ENCODE measurements at regions not wholly inside any gene's neighbourhood (a gene's known extent, or its start where the extent isn't known, plus 50 kb on each side); places are given as distances from the start of the nearest gene placed in this dataset.

DNA sequence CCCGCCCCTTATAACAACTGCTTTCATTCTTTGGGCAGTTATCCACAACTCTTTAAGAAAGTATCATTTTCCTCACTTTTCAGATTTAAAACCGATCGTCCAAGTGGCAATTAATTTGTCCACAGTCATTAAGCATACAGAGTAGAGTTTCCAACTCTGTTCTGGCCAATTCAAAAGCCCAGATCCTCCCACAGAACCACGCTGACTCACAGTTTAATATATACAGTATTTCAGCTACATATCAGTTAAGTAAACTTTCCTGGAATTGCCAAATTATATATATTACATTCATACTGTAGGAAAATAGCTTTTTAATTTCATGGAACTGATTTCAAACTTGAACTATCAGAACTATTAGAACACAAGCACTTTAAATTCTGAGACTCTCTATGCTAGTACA lies 163.8 kb upstream of the ESRRG start:
- Mint-ChIP-seq H3K27ac (no peak overlapping the region), H3K4me1 (no peaks in the 10 kb centered on the region), H3K27me3 (no peaks in the 10 kb centered on the region), H3K4me3 (no peak overlapping the region), H3K9me3 (peaks cover 0 to 5% of the 10 kb centered on the region in 2 donors)
- DNase-seq (no peak), ATAC-seq (no peak)

DNA sequence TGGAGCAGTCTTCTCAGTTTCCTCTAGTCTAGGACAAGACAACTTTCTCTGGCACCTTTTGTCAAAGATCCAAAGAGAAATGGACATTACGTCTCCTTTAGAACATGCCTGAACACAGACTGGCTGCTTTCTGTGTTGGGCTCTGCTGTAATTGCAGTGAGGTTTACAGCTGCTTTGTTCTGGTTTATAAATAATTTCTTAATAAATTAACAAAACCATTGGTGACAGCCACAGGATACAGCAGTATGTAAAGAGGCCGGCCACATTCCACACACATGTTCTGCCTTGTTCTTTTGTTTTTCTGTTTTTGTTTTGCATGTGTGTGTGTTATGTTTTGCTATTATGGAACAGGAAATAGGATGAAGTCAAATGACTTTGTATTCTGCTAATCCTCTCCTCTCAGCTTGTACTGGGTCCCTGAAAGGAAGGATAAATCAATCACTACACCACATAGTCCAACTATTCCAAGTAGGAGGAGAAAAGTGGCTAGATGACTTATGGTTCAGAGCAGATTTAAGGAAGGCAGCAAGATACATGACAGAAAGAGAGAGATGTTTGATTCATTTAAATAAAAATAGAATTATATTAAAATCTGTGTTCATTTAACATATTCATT lies 161.5 kb upstream of the ESRRG start:
- no peak for ATAC-seq
- H3K4me3 Mint-ChIP-seq: no peak overlapping the region
- no peaks in the 10 kb centered on the region for H3K4me1 Mint-ChIP-seq
- H3K27ac Mint-ChIP-seq: no peak overlapping the region
- H3K27me3 Mint-ChIP-seq: no peaks in the 10 kb centered on the region
- H3K9me3 Mint-ChIP-seq: no peaks in the 10 kb centered on the region
- DNase-seq: no peak

- Mint-ChIP-seq H3K27ac (no peak overlapping the region), H3K4me3 (no peak overlapping the region), H3K9me3 (no peaks in the 10 kb centered on the region), H3K4me1 (no peaks in the 10 kb centered on the region), H3K27me3 (no peaks in the 10 kb centered on the region)
- ATAC-seq (no peak), DNase-seq (no peak)
Measured at GRCh38 chr1:216883518-216883917, 160.3 kb upstream of the ESRRG start.

DNA sequence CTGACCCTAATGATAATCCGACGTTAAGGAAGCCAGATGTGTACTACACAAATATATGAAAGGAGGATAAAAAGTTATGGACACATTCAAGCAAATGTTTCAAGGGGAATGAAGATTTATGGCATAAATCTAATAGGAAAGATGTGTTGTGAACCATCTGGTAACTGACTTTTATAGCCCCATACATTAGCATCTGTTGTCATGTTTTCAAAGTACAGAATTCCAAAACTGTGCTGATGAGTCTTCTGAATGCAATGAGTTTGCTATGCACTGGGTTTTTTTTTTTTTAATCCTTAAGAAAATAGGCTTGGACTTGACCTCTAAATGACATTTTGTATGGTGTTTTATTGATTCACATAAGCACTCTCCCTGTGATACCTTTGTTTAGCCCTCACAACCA lies 158.5 kb upstream of the ESRRG start:
- ATAC-seq: no peak
- no peak overlapping the region for H3K4me3 Mint-ChIP-seq
- no peak for DNase-seq
- peaks cover 0 to 5% of the 10 kb centered on the region in 2 donors for H3K9me3 Mint-ChIP-seq
- H3K27me3 Mint-ChIP-seq: no peaks in the 10 kb centered on the region
- H3K4me1 Mint-ChIP-seq: no peaks in the 10 kb centered on the region
- H3K27ac Mint-ChIP-seq: no peak overlapping the region

DNA sequence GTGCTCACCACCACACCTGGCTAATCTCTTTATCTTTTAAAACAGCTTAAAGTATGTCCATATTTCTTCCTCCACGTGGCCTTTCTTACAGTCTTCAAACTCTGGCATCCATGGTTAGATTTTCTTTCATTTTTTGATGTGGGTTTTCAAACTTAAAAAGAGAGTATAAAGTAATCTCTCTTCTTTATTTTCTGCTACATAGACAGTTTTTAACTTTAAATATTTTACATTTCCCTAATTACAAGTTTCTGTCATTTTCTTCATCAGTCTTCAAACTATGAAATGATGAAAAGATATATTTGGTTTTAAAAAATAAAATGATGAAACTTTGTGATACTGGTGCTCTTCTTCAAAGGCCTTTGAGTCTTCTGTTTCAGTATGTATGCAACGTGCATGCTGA lies 143.5 kb upstream of the ESRRG start:
- H3K4me1 Mint-ChIP-seq: no peaks in the 10 kb centered on the region
- no peak overlapping the region for H3K4me3 Mint-ChIP-seq
- ATAC-seq (no peak), DNase-seq (no peak)
- peaks cover 0 to 2% of the 10 kb centered on the region in 2 donors for H3K9me3 Mint-ChIP-seq
- no peak overlapping the region for H3K27ac Mint-ChIP-seq
- H3K27me3 Mint-ChIP-seq: no peaks in the 10 kb centered on the region

DNA sequence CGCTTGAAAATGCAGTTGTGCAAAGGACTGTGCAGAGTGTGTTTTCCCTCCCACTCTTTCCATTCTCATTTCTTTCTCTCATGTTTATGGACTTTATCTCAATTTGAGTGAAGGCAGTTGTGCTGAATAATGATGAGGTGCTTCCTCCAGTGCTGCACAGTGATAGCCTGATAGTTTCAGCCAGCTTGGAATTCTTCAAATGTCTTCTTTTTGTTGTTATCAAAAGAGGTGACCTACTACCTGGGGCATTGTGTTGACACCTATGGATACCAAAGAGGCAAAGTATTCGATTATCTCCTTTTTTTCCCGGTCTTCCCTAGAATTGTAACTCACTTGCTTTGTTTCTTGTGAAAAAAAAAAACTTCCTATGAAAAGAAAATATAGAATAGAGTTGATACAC lies 132.6 kb upstream of the ESRRG start:
- Mint-ChIP-seq H3K27me3 (no peaks in the 10 kb centered on the region), H3K4me1 (no peaks in the 10 kb centered on the region), H3K4me3 (no peak overlapping the region), H3K9me3 (peaks cover 6 to 8% of the 10 kb centered on the region in 2 donors), H3K27ac (no peak overlapping the region)
- DNase-seq (no peak), ATAC-seq (no peak)

DNA sequence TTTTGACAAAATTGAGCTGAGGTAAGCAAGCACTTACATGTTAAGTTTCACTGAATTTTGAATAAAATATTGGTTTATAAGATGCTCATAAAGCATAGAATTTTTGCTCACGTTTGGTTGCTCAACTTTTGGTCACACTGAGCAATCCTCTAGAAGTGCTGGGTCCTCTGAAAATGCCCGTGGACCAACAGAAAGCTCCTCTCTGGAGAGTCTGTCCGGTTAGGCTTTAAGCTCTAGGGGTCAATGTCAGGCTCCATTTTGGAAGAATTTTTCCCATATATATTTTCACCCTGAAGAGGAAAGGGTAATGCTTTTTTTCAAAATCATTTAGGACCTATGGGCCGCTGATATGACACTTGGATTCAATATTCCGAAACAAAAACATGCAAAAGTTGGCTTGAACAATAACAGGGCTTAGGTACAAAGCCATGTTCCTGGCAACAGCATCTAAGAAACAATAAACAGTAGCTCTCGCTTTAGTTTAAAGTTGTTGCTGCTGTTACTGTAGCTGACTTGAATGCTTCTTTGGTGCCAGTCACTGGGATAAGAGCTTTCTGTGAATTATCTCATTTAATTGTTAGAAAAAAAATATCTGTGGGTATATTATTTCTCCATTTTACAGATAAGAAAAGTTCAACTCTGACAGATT lies 131.7 kb upstream of the ESRRG start:
- H3K4me1 Mint-ChIP-seq: no peaks in the 10 kb centered on the region
- H3K9me3 Mint-ChIP-seq: peaks cover 5 to 6% of the 10 kb centered on the region in 2 donors
- DNase-seq: no peak

GRCh38 chr1:216851073-216851472 lies 127.8 kb upstream of the ESRRG start:
- no peak for ATAC-seq
- DNase-seq: no peak
- no peak overlapping the region for H3K4me3 Mint-ChIP-seq
- H3K9me3 Mint-ChIP-seq: peaks cover 6 to 9% of the 10 kb centered on the region in 2 donors
- H3K27ac Mint-ChIP-seq: no peak overlapping the region
- no peaks in the 10 kb centered on the region for H3K27me3 Mint-ChIP-seq
- H3K4me1 Mint-ChIP-seq: no peaks in the 10 kb centered on the region

More for the DNA sequence above, 131.7 kb upstream of the ESRRG start:
- ATAC-seq: no peak
- H3K27me3 Mint-ChIP-seq: no peaks in the 10 kb centered on the region
- no peak overlapping the region for H3K4me3 Mint-ChIP-seq
- H3K27ac Mint-ChIP-seq: no peak overlapping the region

DNA sequence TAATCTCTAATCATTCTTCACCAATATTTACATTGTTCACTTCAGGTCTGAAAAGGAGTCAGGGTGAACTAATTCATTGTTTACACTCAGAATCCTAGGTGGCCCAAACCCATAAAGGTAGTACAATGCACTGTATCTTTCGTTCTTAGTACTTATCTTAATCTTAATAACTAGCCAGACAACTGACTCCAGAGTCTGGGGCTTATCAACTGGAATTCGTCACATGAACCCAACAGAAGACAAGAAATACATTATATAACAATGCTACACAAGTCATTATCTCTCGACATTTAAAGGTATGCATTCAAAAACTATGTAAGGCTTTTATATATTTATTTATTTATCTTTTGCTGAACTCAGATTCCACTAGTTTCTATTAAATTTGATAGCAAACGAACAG lies 125.9 kb upstream of the ESRRG start:
- Mint-ChIP-seq H3K27ac (no peak overlapping the region), H3K9me3 (peaks cover 6 to 14% of the 10 kb centered on the region in 2 donors), H3K4me1 (no peaks in the 10 kb centered on the region), H3K4me3 (no peak overlapping the region), H3K27me3 (no peaks in the 10 kb centered on the region)
- ATAC-seq (no peak), DNase-seq (no peak)

DNA sequence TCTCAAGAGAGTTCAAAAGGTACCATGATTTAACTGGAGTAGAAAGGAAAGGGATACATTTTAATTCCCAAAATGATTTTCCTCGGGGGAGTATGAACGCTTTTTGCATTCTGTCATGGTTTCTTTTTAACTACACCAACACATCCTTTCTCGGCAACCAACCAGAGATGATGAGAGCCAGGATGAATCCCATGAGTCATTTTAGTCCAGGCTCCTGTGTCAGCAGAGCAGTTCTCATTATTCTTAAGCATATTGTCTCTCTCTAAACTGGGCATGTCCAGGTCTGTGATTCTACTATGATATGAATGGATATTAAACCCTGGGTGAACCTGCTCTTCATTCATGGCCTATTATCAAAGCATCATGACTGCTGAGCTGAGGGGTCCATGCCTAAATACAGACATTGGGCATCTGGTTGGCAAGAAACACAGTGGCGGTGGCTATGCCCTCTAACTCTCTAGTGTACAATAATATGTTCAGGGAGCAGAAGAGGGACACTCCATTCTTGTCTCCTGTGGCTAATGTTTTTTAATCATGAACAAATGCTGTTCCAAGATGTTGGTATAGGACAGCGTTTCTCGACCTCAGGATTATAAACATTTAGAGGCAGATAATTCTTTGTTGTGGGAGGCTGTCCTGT lies 124.3 kb upstream of the ESRRG start:
- Mint-ChIP-seq H3K9me3 (peaks cover 0 to 9% of the 10 kb centered on the region in 2 donors), H3K27ac (no peak overlapping the region), H3K4me3 (no peak overlapping the region), H3K4me1 (no peaks in the 10 kb centered on the region), H3K27me3 (no peaks in the 10 kb centered on the region)
- ATAC-seq: no peak
- no peak for DNase-seq

DNA sequence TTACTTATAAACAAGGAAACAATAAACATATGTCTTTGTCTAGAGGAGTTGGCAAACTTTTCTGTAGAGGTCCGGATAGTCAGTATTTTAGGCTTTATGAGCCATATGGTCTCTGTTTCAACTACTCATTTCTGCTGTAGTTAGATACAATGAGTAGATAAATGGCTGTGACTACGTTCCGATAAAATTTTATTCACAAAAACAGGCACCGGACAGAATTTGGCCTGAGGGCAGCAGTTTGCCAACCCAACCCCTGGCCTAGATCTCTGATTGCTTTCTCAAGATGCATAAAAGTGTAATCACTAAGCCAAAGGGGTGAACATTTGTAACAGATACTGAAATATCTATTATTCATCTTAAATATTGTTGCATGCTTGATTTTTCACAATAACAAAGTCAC lies 123.1 kb upstream of the ESRRG start:
- H3K4me1 Mint-ChIP-seq: no peaks in the 10 kb centered on the region
- no peak for DNase-seq
- peaks cover 0 to 9% of the 10 kb centered on the region in 2 donors for H3K9me3 Mint-ChIP-seq
- H3K27ac Mint-ChIP-seq: no peak overlapping the region
- H3K4me3 Mint-ChIP-seq: no peak overlapping the region
- H3K27me3 Mint-ChIP-seq: no peaks in the 10 kb centered on the region
- no peak for ATAC-seq

GRCh38 chr1:216843409-216843808 lies 120.2 kb upstream of the ESRRG start:
- no peak for DNase-seq
- Mint-ChIP-seq H3K9me3 (peaks cover 0 to 14% of the 10 kb centered on the region in 2 donors), H3K4me1 (no peaks in the 10 kb centered on the region), H3K27me3 (no peaks in the 10 kb centered on the region), H3K27ac (no peak overlapping the region), H3K4me3 (no peak overlapping the region)
- ATAC-seq: no peak

DNA sequence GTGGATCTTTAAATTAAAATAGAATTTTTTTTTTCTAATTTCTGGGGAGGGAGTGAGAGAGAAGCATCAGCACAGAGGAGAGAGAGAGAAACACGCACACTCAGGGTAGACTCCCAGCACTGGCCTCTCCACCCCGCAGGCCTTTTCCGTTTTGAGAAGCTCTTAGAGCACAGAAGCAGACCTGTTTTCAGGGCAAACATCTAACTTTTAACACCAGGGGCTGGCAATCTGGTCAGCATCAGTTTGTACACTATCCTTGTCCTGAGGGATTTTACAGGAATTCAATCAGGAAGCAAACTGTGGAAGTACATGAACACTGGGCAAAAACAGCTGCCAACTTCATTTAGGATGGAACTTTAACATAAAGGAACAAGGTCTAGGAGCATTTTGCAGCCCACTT lies 117.9 kb upstream of the ESRRG start:
- H3K27me3 Mint-ChIP-seq: no peaks in the 10 kb centered on the region
- H3K27ac Mint-ChIP-seq: no peak overlapping the region
- peaks cover 0 to 10% of the 10 kb centered on the region in 2 donors for H3K9me3 Mint-ChIP-seq
- no peak overlapping the region for H3K4me3 Mint-ChIP-seq
- DNase-seq: no peak
- ATAC-seq: no peak
- no peaks in the 10 kb centered on the region for H3K4me1 Mint-ChIP-seq

DNA sequence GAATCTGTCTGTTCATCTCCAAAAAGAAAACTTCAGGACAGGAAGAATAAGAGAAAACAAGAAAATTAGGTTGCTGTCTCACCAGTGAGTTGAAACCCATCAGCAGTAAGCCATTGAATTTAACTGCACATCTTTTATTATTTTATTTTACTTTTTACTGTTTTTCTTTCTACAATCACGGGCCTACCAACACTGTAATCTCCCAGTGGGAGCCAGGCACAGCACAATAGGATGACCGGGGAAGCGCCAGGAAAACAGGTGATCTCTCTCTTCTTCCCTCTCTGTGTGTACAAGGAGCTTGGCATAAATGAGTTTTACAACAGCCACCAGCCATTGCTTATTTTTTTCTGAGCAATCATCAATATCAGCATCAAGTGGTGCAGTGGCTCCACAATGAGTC lies 113.1 kb upstream of the ESRRG start:
- Mint-ChIP-seq H3K27ac (no peak overlapping the region), H3K4me1 (no peaks in the 10 kb centered on the region), H3K9me3 (peaks cover 14 to 16% of the 10 kb centered on the region in 2 donors), H3K27me3 (no peaks in the 10 kb centered on the region), H3K4me3 (no peak overlapping the region)
- DNase-seq: no peak
- ATAC-seq: no peak

GRCh38 chr1:216833509-216833908 lies 110.3 kb upstream of the ESRRG start:
- no peak overlapping the region for H3K4me3 Mint-ChIP-seq
- H3K27me3 Mint-ChIP-seq: no peaks in the 10 kb centered on the region
- ATAC-seq: no peak
- no peaks in the 10 kb centered on the region for H3K4me1 Mint-ChIP-seq
- DNase-seq: no peak
- peaks cover 11 to 21% of the 10 kb centered on the region in 2 donors for H3K9me3 Mint-ChIP-seq
- H3K27ac Mint-ChIP-seq: no peak overlapping the region

DNA sequence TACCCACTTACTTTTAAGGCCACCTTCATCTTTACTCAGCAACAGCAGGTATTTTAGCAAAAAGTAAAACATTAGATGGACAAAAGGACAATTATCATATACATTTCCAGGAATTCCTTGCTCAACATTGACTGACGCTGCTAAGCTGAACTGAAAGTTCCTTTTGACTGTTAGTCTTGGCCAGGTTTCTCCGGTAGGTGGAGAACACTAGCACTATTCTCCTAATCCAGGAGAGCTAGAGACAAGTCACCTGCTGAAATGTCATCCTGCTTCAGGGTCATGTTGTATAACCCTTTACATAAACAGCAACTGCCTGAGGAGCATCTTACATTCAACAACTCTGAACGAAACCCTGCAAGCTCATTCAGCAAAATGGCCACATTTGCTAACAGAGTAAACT lies 109.0 kb upstream of the ESRRG start:
- no peak for DNase-seq
- no peaks in the 10 kb centered on the region for H3K27me3 Mint-ChIP-seq
- H3K27ac Mint-ChIP-seq: no peak overlapping the region
- H3K4me1 Mint-ChIP-seq: no peaks in the 10 kb centered on the region
- H3K4me3 Mint-ChIP-seq: no peak overlapping the region
- peaks cover 11 to 25% of the 10 kb centered on the region in 2 donors for H3K9me3 Mint-ChIP-seq
- no peak for ATAC-seq

Measured in stimulated activated naive CD8-positive, alpha-beta T cell treated with anti-CD3 and anti-CD28 coated beads, Interleukin-15, amount 100 ng/mL, for 72 hours (primary cell).